LNCAP (cell line): ENCODE measurements at regions not wholly inside any gene's neighbourhood (a gene's known extent, or its start where the extent isn't known, plus 50 kb on each side); places are given as distances from the start of the nearest gene placed in this dataset.

Source experiments
- TF ChIP-seq, protein P1 (sequence below): fragments of 450-650 bp; IDR thresholded peaks from 2 replicates; pipeline ENCODE4 v1.5.1; 2017; ENCODE audit warnings: mild to moderate bottlenecking

DNA sequence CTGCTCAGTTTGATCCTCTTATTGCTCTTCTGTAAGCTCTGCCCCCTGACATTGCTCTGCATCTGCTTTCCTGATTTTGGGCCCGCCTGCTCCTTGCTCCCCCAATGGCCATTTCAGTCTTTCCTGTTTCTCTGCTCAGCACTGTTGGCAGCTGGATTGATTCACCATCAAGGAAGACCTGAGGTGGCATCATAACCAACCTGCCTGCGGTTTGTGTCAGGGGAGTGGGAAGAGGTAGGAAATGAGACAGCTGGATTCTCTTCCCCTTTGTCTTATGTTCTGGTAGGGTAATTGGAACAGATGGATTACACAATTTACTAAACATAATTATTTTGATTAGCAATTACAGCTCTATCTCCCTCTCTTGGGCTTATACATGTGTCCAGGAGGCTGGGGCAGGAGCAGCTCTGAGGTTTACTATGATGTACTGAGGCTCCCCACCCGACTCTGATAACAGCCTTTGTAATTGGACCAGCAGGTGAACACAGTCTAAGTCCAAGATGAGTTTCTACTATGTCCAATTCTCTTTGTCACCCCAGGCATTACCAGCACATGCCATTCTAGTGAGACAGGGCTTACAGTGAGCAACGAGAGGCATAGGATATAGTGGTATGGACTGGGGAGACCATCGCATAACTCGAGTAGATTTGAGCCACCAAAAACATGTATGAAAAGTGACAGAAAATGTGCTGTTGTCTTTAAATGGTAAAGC is 151.8 kb upstream of the MMADHC start:
- TF ChIP-seq, protein P1, sequence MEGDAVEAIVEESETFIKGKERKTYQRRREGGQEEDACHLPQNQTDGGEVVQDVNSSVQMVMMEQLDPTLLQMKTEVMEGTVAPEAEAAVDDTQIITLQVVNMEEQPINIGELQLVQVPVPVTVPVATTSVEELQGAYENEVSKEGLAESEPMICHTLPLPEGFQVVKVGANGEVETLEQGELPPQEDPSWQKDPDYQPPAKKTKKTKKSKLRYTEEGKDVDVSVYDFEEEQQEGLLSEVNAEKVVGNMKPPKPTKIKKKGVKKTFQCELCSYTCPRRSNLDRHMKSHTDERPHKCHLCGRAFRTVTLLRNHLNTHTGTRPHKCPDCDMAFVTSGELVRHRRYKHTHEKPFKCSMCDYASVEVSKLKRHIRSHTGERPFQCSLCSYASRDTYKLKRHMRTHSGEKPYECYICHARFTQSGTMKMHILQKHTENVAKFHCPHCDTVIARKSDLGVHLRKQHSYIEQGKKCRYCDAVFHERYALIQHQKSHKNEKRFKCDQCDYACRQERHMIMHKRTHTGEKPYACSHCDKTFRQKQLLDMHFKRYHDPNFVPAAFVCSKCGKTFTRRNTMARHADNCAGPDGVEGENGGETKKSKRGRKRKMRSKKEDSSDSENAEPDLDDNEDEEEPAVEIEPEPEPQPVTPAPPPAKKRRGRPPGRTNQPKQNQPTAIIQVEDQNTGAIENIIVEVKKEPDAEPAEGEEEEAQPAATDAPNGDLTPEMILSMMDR, result no peak

DNA sequence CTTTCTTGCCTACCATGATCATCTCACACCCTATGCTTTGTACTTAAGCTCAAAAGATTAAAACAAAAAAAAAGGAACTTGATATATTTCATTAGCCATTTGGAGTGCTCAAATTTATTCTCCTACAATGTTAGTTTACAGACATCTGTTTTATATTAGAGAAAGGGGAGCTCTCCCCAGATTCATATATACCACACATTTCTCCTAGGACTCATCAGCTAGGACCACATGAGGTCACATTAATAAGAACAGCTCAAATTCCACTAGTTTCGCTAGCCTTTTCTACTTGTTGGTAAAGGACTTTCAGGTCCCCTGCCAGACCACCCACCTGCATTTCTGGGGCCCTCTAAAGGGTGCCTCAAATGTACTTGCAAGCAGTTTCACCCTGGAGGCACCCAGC is 151.2 kb upstream of the MMADHC start:
- TF ChIP-seq, protein P1, result no peak

DNA sequence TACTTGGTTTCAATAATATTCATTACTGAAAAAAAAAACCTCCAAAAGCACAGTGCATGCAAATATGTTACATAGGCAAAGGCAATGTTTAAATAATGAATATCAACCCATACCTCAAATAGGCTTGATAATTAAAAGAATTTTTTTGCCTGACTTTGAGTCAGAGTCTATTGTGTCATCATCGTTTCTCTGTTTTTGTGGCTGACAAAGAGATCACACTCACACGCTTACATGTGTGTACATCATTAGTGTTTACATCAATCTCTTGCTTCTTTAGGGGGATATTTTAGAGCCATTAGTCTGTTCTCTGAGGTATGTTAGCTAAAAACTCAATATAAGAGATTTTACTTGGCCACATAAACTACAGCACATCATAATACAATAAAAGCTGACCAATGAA is 150.3 kb upstream of the MMADHC start:
- TF ChIP-seq, protein P1, result no peak

DNA sequence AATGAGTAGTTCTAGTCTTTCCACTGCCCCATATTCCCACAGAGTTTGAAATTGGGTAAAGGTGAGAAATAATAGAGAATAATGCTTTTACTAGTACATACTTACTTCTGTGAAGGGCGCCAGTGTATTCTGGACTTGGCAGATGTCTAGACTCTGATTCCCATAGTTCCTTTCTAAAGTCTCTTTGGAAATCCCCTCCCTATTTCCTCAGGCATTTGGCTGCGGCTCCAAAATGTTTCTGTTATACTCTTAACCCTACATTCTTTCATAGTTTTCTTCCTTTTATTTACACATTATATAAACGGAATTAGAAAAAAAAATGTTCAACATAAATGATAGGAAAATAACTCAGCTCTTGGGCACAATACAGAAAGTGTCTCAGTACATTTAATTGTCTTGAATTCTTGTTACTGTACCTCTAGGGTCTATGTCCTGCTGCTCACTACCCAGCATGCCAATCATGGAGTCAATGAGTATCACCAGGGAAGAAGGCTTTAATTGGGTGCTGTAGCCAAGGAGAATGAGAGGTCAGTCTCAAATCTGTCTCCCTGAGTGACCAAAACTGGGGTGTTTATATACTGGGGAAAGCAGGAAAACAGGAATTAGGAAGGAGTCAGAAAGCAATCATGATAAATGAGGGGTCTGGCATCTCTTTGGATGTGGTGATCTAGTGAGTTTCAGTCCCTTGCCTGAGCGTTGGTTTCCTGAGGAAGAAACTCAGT is 147.8 kb upstream of the MMADHC start:
- TF ChIP-seq, protein P1, result no peak

DNA sequence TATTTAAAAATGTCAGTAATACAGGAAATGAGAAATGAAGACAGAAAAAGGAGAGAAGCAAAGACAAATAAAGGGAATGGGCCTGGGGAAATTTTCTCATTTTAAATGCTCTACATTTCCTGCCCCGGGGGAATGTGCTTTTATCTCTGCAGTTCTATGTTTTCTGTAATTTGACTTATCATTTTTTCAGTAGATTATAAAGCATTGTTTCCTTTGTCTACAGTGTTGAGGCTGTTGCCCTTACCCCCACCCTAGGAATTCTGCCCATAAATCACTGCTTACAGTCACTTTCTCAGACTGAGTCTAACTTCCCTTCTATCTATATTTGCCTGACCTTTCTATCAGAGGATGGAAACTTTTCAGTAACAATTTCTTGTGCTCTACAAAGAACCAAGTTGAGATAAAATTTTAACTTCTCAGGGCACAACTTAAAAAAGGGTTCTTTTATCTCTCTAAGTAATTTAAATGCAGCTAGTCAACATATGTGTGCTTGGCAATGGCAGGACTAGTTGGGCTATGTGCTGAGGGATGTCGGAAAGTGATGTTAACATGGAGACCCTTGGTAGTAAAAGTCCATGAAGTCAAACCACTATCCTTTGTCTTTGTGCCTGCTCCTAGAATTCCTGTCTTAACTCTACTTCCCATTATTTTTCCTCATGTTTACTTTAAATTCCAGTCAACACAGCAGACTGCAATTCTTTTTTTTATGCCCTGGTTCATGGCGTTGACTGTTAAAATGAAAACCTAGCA is 146.5 kb upstream of the MMADHC start:
- TF ChIP-seq, protein P1, result no peak

DNA sequence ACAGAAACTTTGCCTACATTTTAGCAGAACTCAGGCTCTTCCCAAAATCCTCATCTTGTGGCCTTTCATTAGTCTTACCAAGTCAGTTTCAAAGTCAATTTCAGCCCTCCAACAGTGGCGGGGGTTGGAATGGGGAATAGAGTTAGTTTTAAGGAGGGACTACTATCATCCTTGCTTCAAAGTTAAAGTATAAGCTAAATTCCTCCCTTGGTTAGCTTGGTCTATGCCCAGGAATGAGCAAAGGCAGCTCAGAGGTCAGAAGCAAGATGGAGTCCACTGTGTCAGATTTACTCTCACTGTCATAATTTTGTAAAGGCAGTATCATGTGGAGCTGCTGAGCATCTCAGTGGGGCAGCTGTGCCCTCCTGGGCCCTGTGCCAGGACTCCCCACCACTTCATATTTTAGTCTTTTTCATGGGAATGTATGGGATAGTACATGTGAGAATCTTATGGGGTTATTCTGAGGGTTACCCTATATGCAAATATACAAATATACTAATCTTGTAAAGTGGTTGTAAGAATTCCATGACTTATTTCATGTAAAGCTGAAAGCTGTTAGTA is 145.2 kb upstream of the MMADHC start:
- TF ChIP-seq, protein P1, result no peak

DNA sequence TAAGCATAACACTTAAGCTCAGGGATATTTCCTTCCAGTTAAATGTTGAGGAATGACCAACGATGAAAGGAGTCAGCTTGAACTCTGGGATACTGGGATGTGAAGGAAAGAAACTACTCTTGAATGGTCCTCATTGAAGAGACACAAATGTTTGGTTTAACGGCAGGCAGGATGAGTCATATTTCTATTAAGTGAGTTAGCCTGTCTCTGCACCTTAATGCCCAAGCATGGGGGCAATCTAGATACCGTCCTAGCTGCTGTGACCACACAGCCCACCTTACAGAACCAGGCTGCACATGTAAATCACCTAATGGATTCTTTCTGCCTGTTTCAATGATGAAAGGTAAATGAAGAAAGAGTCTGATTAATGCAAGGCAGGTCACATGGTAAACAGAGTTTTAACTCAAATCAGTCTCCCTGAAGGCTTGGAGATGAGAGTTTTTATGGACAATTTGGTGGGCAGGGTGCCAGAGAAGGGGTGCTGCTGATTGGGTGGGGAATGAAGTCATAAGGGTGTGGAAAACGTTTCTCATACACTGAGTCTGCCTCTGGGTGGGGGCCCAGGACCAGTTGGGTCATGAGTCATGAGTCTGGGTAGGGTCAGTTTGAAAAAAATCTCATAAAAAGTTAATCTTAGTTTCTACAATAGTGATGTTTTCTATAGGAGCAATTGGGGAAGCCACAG is 144.6 kb upstream of the MMADHC start:
- TF ChIP-seq, protein P1, result no peak
